NB4 (cell line): ENCODE measurements at regions not wholly inside any gene's neighbourhood (a gene's known extent, or its start where the extent isn't known, plus 50 kb on each side); places are given as distances from the start of the nearest gene placed in this dataset.

Experiments
- CTCF ChIP-seq: IDR thresholded peaks from one replicate; pipeline ENCODE4 v1.5.1; 2012; ENCODE audit warnings: low read depth, low read length
- MAX ChIP-seq: IDR thresholded peaks from 2 replicates; pipeline ENCODE4 v1.6.1; 2011; ENCODE audit warnings: low read depth, low read length
- MYC ChIP-seq: IDR thresholded peaks from 2 replicates; pipeline ENCODE4 v1.6.1; 2011; ENCODE audit warnings: low read depth, low read length
- POLR2A ChIP-seq: IDR thresholded peaks from 2 replicates; pipeline ENCODE4 v1.6.1; 2011; ENCODE audit warnings: mild to moderate bottlenecking; ENCODE audit not compliant: insufficient read length; ENCODE audit errors: extremely low read depth

- TF ChIP-seq MAX: no peak
- no peak for TF ChIP-seq CTCF
- no peak for TF ChIP-seq MYC
- TF ChIP-seq POLR2A: no peak
Observed at GRCh38 chr7:116433246-116433645, 66.3 kb upstream of the CAV2 start.
